Uterus (tissue), 3 donors: ENCODE measurements at regions not wholly inside any gene's neighbourhood (a gene's known extent, or its start where the extent isn't known, plus 50 kb on each side); places are given as distances from the start of the nearest gene placed in this dataset.

Source experiments
- DNase-seq, 2 donors: peaks; one replicate each; pipeline ENCODE4 v3.0.0-alpha.2; 2019 to 2020
- H3K27ac ChIP-seq, 2 donors: fragments of 200-600 bp; sonication (generic); 1 replicate in 1 of 2; 2 replicates in 1 of 2; pipeline ENCODE4 v1.5.1; 2016 to 2018
- H3K27me3 ChIP-seq, 2 donors: fragments of 200-600 bp; sonication (generic); one replicate each; pipeline ENCODE4 v1.5.1; 2018 to 2019; ENCODE audit warnings: control low read depth in 1 of 2
- H3K36me3 ChIP-seq, 2 donors: fragments of 200-600 bp; sonication (generic); one replicate each; pipeline ENCODE4 v1.5.1; 2019; ENCODE audit warnings: control low read depth in 1 of 2
- H3K4me1 ChIP-seq, 2 donors: fragments of 200-600 bp; sonication (generic); one replicate each; pipeline ENCODE4 v1.5.1; 2018 to 2019; ENCODE audit warnings: control low read depth in 1 of 2
- H3K4me3 ChIP-seq, 2 donors: fragments of 200-600 bp; sonication (generic); 1 replicate in 1 of 2; 2 replicates in 1 of 2; pipeline ENCODE4 v1.5.1; 2018 to 2019; ENCODE audit warnings: mild to moderate bottlenecking in 1 of 2
- H3K9me3 ChIP-seq, 2 donors: fragments of 200-600 bp; sonication (generic); one replicate each; pipeline ENCODE4 v1.5.1; 2019; ENCODE audit warnings: control low read depth in 1 of 2
- CTCF ChIP-seq, 4 experiments: fragments of 200-600 bp in 2 of 4; fragments of 450-650 bp in 2 of 4; sonication (generic) in 2 of 4; IDR thresholded peaks; one replicate each; pipeline ENCODE4 v1.5.1; 2016 to 2019; ENCODE audit warnings: antibody characterized with exemption in 4 of 4, mild to moderate bottlenecking in 2 of 4, moderate library complexity in 1 of 4
- POLR2A ChIP-seq, 2 donors: fragments of 450-650 bp; IDR thresholded peaks; one replicate each; pipeline ENCODE4 v1.6.1; 2016; ENCODE audit warnings: antibody characterized with exemption in 2 of 2, mild to moderate bottlenecking in 1 of 2, moderate library complexity in 1 of 2
- intact Hi-C: fragments of 100-400 bp; cut with DNase I; formaldehyde crosslinking; loops from one replicate; pipeline ENCODE4 v1.15.1; 2023; ENCODE audit warnings: low total_unique reads
- donor health status: DM: yes; HTN: yes; CAD: no.

GRCh38 chr6:48369100-48369499 lies 258.1 kb upstream of the PTCHD4 start:
- Histone ChIP-seq H3K27ac (no peak overlapping the region), H3K4me1 (no peaks in the 10 kb centered on the region), H3K9me3 (no peaks in the 10 kb centered on the region), H3K4me3 (no peak overlapping the region), H3K27me3 (no peaks in the 10 kb centered on the region), H3K36me3 (no peaks in the 10 kb centered on the region)
- no peak for DNase-seq
- intact Hi-C loops, result no loop called here
- TF ChIP-seq CTCF (IDR thresholded peaks at IDR 0.05) (no peak), POLR2A (IDR thresholded peaks at IDR 0.05) (no peak)

- H3K4me3 ChIP-seq, result no peak overlapping the region
- no peak for DNase-seq
- H3K36me3 ChIP-seq, result no peaks in the 10 kb centered on the region
- no peaks in the 10 kb centered on the region for H3K9me3 ChIP-seq
- no peaks in the 10 kb centered on the region for H3K4me1 ChIP-seq
- TF ChIP-seq POLR2A (IDR thresholded peaks at IDR 0.05), result no peak
- no peak for TF ChIP-seq CTCF (IDR thresholded peaks at IDR 0.05)
- no peaks in the 10 kb centered on the region for H3K27me3 ChIP-seq
- no peak overlapping the region for H3K27ac ChIP-seq
- intact Hi-C loops, result no loop called here
Observed at GRCh38 chr6:48325701-48326100, 214.7 kb upstream of the PTCHD4 start.

GRCh38 chr6:48318670-48319069 lies 207.7 kb upstream of the PTCHD4 start:
- Histone ChIP-seq H3K27ac (no peak overlapping the region), H3K9me3 (no peaks in the 10 kb centered on the region), H3K27me3 (no peaks in the 10 kb centered on the region), H3K36me3 (no peaks in the 10 kb centered on the region), H3K4me3 (no peak overlapping the region), H3K4me1 (no peaks in the 10 kb centered on the region)
- DNase-seq, result no peak
- intact Hi-C loops, result no loop called here
- TF ChIP-seq POLR2A (IDR thresholded peaks at IDR 0.05) (no peak), CTCF (IDR thresholded peaks at IDR 0.05) (no peak)

DNA sequence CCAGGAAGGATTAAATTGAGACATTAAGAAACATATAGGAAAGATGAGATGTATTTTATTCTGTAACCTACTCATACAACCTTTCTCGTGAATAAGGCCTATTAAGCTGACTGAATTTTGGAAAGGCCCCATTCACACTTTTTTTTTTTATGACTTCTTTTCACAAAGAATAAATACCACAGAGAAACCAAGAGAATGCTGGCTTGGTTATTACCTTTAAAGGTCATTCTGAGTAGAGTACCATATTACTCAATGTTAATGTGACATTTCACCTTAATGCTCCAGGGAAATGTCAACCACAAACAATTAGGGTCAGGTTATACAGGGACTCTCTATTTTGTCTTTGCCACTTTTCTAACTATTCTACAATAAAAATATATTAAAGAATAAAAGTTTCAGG lies 204.9 kb upstream of the PTCHD4 start:
- DNase-seq, result no peak
- H3K4me3 ChIP-seq, result no peak overlapping the region
- no peak overlapping the region for H3K27ac ChIP-seq
- no peaks in the 10 kb centered on the region for H3K4me1 ChIP-seq
- no peaks in the 10 kb centered on the region for H3K36me3 ChIP-seq
- H3K27me3 ChIP-seq, result no peaks in the 10 kb centered on the region
- intact Hi-C loops, result no loop called here
- H3K9me3 ChIP-seq, result no peaks in the 10 kb centered on the region
- TF ChIP-seq CTCF (IDR thresholded peaks at IDR 0.05) (no peak), POLR2A (IDR thresholded peaks at IDR 0.05) (no peak)

DNA sequence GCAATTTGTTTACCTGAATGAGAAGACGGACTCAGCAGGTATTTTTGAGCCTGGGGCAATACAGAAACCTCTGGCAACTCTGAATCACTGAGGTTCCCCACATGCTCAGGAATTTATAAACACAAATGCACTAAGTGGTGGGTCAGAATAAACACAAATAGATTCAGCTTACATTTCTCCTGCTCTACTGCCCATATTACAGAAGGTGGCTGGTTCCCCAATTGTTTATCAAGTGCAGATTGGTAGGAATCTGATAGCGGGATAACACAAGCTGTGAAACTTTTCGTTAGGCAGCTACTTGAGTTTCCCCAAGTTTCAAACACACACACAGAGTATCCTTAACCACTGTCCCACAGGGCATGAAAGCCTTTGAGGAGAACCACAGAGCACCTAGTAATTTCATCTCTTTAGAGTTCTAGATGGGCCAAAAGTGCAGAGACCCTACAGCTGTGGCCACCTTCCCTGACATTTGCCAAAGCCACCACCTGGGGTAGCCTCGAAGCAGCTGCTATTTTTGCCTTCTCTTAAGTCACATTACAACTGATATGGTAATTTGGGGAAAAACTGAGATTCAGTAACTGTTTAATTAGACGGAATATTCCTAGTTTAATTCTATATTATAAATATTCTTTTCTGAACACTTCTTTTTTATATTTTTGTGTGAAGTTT lies 204.2 kb upstream of the PTCHD4 start:
- no peak overlapping the region for H3K4me3 ChIP-seq
- DNase-seq, result no peak
- TF ChIP-seq POLR2A (IDR thresholded peaks at IDR 0.05) (no peak), CTCF (IDR thresholded peaks at IDR 0.05) (no peak)
- no peaks in the 10 kb centered on the region for H3K4me1 ChIP-seq
- intact Hi-C loops, result no loop called here
- H3K9me3 ChIP-seq, result no peaks in the 10 kb centered on the region
- H3K27me3 ChIP-seq, result no peaks in the 10 kb centered on the region
- no peak overlapping the region for H3K27ac ChIP-seq
- no peaks in the 10 kb centered on the region for H3K36me3 ChIP-seq
